ENCODE measurements at regions not wholly inside any gene's neighbourhood (a gene's known extent, or its start where the extent isn't known, plus 50 kb on each side); places are given as distances from the start of the nearest gene placed in this dataset.
A peak's percentile ranks its signal among the peaks of the same experiment; 100 is the strongest.

DNA sequence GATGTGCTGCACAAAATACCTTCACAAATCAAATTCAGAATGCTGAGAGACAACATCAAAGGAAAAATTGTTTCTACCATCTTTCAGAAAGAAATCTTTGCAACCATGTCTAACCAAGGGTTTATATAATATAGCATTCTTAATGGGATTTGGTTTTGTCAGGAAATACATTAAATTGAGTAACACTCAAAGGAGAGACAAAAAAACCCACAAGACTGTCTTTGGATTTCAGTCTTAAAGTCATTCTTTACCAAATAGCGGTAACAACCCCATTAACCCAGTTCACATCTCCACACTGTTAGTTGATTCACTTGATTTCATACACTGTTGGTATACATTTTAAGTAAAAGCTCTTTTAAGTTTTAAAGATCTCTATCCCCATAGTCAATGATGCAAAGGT, 145.7 kb upstream of the EDNRA start:
- TF ChIP-seq, protein P1, sequence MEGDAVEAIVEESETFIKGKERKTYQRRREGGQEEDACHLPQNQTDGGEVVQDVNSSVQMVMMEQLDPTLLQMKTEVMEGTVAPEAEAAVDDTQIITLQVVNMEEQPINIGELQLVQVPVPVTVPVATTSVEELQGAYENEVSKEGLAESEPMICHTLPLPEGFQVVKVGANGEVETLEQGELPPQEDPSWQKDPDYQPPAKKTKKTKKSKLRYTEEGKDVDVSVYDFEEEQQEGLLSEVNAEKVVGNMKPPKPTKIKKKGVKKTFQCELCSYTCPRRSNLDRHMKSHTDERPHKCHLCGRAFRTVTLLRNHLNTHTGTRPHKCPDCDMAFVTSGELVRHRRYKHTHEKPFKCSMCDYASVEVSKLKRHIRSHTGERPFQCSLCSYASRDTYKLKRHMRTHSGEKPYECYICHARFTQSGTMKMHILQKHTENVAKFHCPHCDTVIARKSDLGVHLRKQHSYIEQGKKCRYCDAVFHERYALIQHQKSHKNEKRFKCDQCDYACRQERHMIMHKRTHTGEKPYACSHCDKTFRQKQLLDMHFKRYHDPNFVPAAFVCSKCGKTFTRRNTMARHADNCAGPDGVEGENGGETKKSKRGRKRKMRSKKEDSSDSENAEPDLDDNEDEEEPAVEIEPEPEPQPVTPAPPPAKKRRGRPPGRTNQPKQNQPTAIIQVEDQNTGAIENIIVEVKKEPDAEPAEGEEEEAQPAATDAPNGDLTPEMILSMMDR (IDR thresholded peaks at IDR 0.05), result no peak
- TF ChIP-seq POLR2A (IDR thresholded peaks at IDR 0.05) (no peak), EP300 (IDR thresholded peaks at IDR 0.05) (no peak)
- H3K27me3 ChIP-seq, result no peaks in the 10 kb centered on the region
- 98 to 100% methylated on average over 1 of the region's 1 CpG for WGBS, 2 donors
- no peak overlapping the region for H3K4me3 ChIP-seq
- H3K4me1 ChIP-seq, result peaks cover 0 to 7% (median 2%) of the 10 kb centered on the region in 4 donors
- no peaks in the 10 kb centered on the region for H3K9me3 ChIP-seq
- no peaks in the 10 kb centered on the region for H3K36me3 ChIP-seq
- no peak overlapping the region for H3K27ac ChIP-seq
- no peak for DNase-seq (ENCODE audit: low spot score in 2 of 2)

DNA sequence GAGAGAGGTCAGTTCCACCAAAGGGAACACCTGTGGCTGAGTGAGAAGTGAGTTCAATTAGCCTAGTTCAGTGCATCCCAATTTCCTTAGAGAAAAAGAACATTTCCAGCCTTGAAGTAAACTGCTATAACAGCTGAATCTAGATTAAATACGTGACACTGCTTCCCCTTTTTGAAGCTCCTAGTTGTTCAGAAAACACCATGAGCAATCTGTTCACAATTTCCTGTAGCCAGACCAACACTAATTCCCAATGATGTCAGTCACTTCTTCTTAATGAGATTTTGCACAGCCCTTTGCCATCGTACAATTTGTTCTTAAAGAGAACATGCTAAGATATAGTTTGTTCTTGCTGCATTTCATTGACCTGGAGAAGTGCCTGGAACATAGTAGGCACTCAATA, 144.6 kb upstream of the EDNRA start:
- WGBS, 2 donors, result 69 to 72% methylated on average over 2 of the region's 2 CpGs
- no peak overlapping the region for H3K27ac ChIP-seq

DNA sequence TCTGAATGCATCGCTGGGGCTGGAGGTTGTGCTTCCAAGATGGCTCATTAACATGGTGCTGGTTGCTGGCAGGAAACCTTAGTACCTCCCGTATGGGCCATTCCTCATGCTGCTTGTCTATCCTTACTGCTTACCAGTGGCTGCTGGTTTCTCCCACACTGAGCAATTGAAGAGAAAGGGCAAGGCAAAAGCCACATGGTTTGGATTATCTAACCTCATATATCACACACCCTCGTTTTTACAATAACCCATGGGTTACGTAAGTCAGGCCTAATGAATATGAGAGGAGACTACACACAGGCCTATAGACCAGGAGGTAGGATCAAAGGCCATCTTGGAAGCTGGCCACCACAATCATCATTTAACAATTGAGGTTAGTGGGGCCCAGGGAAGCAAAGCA, 141.8 kb upstream of the EDNRA start:
- Histone ChIP-seq H3K36me3 (no peaks in the 10 kb centered on the region), H3K27me3 (no peaks in the 10 kb centered on the region), H3K4me1 (peaks cover 0 to 11% (median 4%) of the 10 kb centered on the region in 4 donors), H3K27ac (no peak overlapping the region), H3K9me3 (no peaks in the 10 kb centered on the region), H3K4me3 (no peak overlapping the region)
- TF ChIP-seq, protein P1 (IDR thresholded peaks at IDR 0.05), result no peak
- no peak for TF ChIP-seq POLR2A (IDR thresholded peaks at IDR 0.05)
- no peak for TF ChIP-seq EP300 (IDR thresholded peaks at IDR 0.05)
- no peak for DNase-seq (ENCODE audit: low spot score in 2 of 2)
- 72% methylated on average over 4 of the region's 4 CpGs for WGBS, 2 donors

More for the DNA sequence above, 144.6 kb upstream of the EDNRA start:
- Histone ChIP-seq H3K4me1 (peaks cover 0 to 14% (median 4%) of the 10 kb centered on the region in 4 donors), H3K9me3 (no peaks in the 10 kb centered on the region), H3K4me3 (no peak overlapping the region), H3K36me3 (no peaks in the 10 kb centered on the region), H3K27me3 (no peaks in the 10 kb centered on the region)
- DNase-seq (ENCODE audit: low spot score in 2 of 2), result no peak
- no peak for TF ChIP-seq POLR2A (IDR thresholded peaks at IDR 0.05)
- TF ChIP-seq EP300 (IDR thresholded peaks at IDR 0.05), result no peak
- TF ChIP-seq, protein P1 (IDR thresholded peaks at IDR 0.05), result no peak

DNA sequence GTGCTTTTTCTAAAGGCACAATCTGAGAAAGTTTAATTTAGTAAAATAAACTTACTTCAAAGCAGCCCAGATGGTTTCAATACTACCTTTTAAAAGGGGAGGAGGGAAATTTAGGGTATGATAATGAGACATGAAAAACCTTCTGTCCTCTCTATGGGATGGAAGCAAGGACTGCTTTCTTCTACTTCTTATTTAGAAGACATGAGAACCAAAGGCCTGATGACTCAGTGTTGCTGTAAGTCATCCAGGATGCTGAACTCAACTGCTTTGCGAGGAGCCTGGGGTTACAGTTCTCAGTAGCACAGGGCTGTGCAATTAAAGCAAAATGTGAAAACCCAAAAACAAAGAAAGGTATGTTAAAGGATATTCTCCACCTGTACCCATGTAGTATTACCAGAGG, 140.8 kb upstream of the EDNRA start:
- WGBS, 2 donors, result 35 to 56% methylated on average over 1 of the region's 1 CpG
- TF ChIP-seq POLR2A (IDR thresholded peaks at IDR 0.05) (no peak), EP300 (IDR thresholded peaks at IDR 0.05) (no peak)
- TF ChIP-seq, protein P1 (IDR thresholded peaks at IDR 0.05), result no peak
- peak overlapping the region in 1 of 4 donors; percentile 41 for H3K27ac ChIP-seq

DNA sequence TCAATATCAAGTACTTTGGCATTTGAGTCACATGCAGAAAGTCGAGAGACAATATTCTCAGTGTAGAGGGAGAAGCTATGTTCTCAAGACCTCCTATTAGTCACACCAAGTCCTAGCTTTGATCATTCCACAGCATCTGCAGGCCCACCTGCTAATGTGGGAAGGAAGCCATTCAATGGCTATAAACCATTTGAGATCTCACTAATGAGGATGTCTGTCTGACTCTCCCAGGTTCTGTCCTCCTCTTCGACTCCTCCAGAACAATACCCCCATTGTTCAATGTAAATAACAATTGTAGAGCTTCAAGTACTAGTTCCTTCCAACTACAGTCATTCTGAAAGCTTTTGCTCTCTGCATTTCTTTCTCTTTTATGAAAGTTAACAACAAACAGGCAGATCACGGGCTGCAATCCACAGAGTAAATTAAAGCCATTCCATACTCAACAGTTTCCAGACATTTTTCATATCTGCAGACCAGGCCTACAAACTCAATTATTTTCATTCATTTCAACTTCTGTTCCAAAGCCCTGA, 140.2 kb upstream of the EDNRA start:
- no peaks in the 10 kb centered on the region for H3K36me3 ChIP-seq
- whole genome bisulfite sequencing, 2 donors, result 22 to 29% methylated on average over 3 of the region's 3 CpGs
- H3K9me3 ChIP-seq, result no peaks in the 10 kb centered on the region
- H3K27me3 ChIP-seq, result no peaks in the 10 kb centered on the region
- TF ChIP-seq EP300 (IDR thresholded peaks at IDR 0.05) (no peak), POLR2A (IDR thresholded peaks at IDR 0.05) (no peak)
- TF ChIP-seq, protein P1 (IDR thresholded peaks at IDR 0.05), result no peak
- H3K4me1 ChIP-seq, result peaks cover 0 to 11% (median 4%) of the 10 kb centered on the region in 4 donors
- no peak overlapping the region for H3K4me3 ChIP-seq
- DNase-seq (ENCODE audit: low spot score in 2 of 2), result no peak
- peak overlapping the region in 1 of 4 donors; percentile 41 for H3K27ac ChIP-seq

More for the DNA sequence above, 140.8 kb upstream of the EDNRA start:
- Histone ChIP-seq H3K36me3 (no peaks in the 10 kb centered on the region), H3K4me3 (no peak overlapping the region), H3K27me3 (no peaks in the 10 kb centered on the region), H3K9me3 (no peaks in the 10 kb centered on the region), H3K4me1 (peaks cover 0 to 11% (median 4%) of the 10 kb centered on the region in 4 donors)
- no peak for DNase-seq (ENCODE audit: low spot score in 2 of 2)

Measured in tibial nerve (tissue), 4 donors.